Fibroblast of pulmonary artery (primary cell): ENCODE measurements at regions not wholly inside any gene's neighbourhood (a gene's known extent, or its start where the extent isn't known, plus 50 kb on each side); places are given as distances from the start of the nearest gene placed in this dataset.
"Not testable (repeated sequence)": the region's sequence is repeated elsewhere in the genome, so short reads cannot be mapped to it uniquely, and the experiment has no call there.

Source experiments
- DNase-seq: peaks from one replicate; pipeline ENCODE4 v3.0.0-alpha.2; 2010; ENCODE audit warnings: low read depth
- H3K4me3 ChIP-seq: replicated peaks from 2 replicates; pipeline ENCODE4 v1.5.1; 2011; ENCODE audit warnings: low read depth, mild to moderate bottlenecking, control low read depth, low read length, moderate library complexity
- TF ChIP-seq, protein P1 (sequence below): IDR thresholded peaks from 2 replicates; pipeline ENCODE4 v1.5.1; 2011; ENCODE audit warnings: mild to moderate bottlenecking, control low read depth, low read length, inconsistent platforms; ENCODE audit errors: missing control alignments

DNA sequence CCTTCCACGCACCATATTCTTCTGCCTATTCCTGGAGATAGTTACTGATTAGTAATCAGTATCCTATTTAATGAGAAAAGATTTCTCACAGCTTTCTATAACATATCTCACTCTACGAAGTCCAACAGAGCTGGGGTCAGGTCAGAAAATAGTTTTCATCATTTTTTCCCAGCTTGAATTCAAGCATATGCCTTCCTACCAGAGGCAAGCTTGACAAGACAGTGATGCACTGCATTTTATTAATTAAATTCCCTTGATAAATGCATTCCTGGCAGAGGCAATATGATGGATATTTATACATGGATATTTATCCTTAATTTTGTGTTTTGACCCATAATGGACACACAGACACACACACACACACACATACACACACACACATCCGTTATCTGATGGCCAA, 961.4 kb downstream of the EPHA3 start:
- no peak overlapping the region for H3K4me3 ChIP-seq
- TF ChIP-seq, protein P1, sequence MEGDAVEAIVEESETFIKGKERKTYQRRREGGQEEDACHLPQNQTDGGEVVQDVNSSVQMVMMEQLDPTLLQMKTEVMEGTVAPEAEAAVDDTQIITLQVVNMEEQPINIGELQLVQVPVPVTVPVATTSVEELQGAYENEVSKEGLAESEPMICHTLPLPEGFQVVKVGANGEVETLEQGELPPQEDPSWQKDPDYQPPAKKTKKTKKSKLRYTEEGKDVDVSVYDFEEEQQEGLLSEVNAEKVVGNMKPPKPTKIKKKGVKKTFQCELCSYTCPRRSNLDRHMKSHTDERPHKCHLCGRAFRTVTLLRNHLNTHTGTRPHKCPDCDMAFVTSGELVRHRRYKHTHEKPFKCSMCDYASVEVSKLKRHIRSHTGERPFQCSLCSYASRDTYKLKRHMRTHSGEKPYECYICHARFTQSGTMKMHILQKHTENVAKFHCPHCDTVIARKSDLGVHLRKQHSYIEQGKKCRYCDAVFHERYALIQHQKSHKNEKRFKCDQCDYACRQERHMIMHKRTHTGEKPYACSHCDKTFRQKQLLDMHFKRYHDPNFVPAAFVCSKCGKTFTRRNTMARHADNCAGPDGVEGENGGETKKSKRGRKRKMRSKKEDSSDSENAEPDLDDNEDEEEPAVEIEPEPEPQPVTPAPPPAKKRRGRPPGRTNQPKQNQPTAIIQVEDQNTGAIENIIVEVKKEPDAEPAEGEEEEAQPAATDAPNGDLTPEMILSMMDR, result no peak
- no peak for DNase-seq

DNA sequence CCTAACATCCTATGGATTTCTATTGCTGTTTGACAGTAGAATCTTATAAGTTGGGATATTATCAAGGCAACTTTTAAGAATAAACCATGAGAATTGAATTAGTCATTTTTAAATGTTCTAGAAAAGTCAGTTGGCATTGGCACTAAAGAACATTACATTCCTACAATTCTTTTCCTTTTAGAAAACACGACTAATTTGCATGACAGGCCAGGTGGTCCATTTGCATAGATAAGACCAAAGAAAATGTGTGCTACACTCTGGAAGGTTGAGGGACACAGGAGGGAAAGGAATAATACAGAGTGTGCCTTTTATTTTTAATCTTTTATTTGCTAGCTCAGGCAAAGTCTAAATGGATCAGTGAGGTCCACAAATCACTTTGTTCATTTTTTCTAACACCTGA, 962.3 kb downstream of the EPHA3 start:
- no peak overlapping the region for H3K4me3 ChIP-seq
- TF ChIP-seq, protein P1, result no peak
- DNase-seq, result peak; percentile 7

DNA sequence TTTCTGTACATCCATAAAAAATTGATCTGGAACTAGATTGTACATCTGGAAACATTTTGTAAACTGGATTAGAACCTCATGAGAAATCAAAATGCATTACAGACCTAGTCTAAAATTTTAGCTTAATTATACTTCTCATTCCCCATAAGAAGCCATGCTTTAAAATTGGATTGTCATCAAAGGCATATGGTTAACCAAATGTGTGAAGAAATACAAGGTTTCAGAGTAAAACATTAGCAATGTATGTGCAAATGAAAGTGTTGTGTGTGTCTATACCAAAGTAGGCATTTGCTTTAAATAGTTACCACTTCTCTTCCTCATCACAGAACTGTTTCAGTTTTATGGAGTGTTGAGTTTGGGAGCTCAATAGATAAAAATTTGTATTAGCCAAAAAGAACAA, 968.7 kb downstream of the EPHA3 start:
- TF ChIP-seq, protein P1, result no peak
- H3K4me3 ChIP-seq, result no peak overlapping the region
- DNase-seq, result no peak

DNA sequence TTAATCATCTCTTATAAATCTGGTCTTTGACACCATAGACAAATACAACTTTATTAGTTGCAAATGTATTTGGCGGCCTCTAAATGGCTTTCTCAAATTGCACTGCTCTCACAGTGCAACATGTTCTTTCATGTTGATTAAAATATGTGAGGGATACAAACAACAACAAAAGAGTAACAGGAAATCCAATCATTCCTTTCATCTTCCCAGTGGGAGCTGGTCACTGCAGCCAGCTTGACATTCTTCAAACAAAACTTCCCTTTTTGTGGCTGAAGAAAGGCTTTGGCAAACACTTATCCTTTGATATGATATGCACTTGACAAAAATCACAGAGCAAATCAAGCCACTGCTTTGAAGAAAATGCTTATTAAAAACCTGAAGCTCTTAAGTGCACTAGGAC, 973.6 kb downstream of the EPHA3 start:
- H3K4me3 ChIP-seq, result no peak overlapping the region
- TF ChIP-seq, protein P1, result no peak
- no peak for DNase-seq

DNA sequence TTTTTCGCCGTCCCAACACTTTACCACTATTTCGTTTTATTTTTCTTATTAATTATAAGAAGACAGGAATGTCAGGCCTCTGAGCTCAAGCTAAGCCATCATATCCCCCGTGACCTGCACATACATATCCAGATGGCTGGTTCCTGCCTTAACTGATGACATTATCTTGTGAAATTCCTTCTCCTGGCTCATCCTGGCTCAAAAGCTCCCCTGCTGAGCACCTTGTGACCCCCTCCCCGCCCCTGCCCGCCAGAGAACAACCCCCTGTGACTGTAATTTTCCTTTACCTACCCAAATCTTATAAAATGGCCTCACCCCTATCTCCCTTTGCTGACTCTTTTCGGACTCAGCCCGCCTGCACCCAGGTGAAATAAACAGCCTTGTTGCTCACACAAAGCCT, 978.9 kb downstream of the EPHA3 start:
- not testable (repeated sequence) for H3K4me3 ChIP-seq, DNase-seq

DNA sequence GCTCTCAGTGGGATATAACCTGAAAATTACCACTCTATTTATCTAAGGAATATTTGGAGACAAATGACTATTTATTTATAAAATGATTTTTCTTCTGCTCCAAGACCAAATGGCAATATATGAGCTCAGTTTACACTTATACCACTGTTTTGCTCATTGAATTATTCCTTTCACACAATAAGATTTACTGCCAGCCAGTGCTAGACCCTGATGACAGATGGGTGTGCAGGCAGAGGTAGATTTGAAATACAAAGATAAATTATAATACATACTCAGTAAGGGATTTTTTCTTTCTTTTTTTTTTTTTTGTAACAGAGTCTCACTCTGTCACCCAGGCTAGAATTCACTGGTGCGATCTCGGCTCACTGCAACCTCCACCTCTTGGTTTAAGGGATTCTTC, 980.3 kb downstream of the EPHA3 start:
- no peak overlapping the region for H3K4me3 ChIP-seq
- TF ChIP-seq, protein P1, result no peak
- no peak for DNase-seq

DNA sequence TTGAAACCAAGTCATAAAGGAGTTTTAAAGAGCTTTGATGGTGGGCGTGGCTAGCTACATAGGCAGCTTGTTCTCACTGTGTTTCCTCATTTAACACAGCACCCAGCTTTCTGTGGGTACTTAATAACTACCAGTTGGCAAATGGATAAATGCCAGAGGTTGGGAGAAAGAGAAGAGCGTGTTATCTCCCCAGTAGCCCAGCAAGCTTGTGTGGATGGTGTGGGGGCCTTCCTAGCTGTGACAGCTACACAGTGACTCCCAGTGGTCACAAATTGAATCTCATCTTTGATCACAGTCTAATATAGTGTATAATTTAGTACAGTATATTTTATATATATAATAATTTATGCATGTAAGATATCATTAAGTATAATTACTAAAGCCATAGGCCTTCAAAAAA, 984.1 kb downstream of the EPHA3 start:
- H3K4me3 ChIP-seq, result no peak overlapping the region
- peak; percentile 75 for DNase-seq
- TF ChIP-seq, protein P1, result peak; percentile 56

DNA sequence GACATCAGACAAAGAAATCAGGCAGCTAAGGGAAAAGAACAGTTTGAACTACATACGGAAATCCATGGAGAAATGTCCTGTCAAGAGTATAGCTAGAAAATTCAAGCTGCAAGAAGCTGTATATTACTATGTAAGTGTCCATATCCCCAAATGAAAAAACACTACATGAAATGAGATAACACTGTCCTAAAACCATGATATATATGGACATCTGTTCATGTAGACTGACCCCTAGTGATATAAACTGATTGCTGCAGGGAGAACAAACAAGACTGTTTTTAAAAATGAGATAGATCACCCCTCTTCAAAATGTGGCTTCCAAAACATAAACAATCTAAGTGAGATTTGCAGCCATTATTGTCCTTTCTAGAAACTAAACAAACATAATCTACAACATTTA, 985.6 kb downstream of the EPHA3 start:
- TF ChIP-seq, protein P1, result peak; percentile 67
- DNase-seq, result peak; percentile 40
- no peak overlapping the region for H3K4me3 ChIP-seq
